SK-N-SH (cell line): ENCODE measurements at regions not wholly inside any gene's neighbourhood (a gene's known extent, or its start where the extent isn't known, plus 50 kb on each side); places are given as distances from the start of the nearest gene placed in this dataset.

Experiments
- CTCF ChIA-PET: fragments of 300-600, 350-600 bp; formaldehyde crosslinking; extraction: SDS; loops from one replicate; lab custom pipeline; 2021; lab: Yijun Ruan, JAX
- POLR2A ChIA-PET: fragments of 350-600 bp; sonication (Branson Sonifier 250); formaldehyde crosslinking; extraction: SDS; loops from one replicate; lab custom pipeline; 2020; ENCODE audit warnings: antibody characterized with exemption, inconsistent platforms; lab: Yijun Ruan, JAX
- DNase-seq: peaks from one replicate; pipeline ENCODE4 v3.0.0; 2012
- H2AFZ ChIP-seq: fragments of 200-600 bp; sonication (generic); 2 replicates; pipeline ENCODE4 v1.8.1; 2016; ENCODE audit warnings: antibody characterized with exemption, mild to moderate bottlenecking, low read depth
- H3F3A ChIP-seq: fragments of 200-600 bp; sonication (generic); replicated peaks from 2 replicates; pipeline ENCODE3; 2016; ENCODE audit warnings: antibody characterized with exemption, mild to moderate bottlenecking; ENCODE audit not compliant: insufficient read depth
- H3K27ac ChIP-seq, 2 experiments: fragments of 200-500 bp in 1 of 2; fragments of 200-600 bp in 1 of 2; sonication (Bioruptor generic) in 1 of 2; sonication (generic), shearing (Covaris generic) in 1 of 2; 2 replicates each; pipeline versions ENCODE4 v1.5.1 to v1.6.1; 2014 to 2016; ENCODE audit warnings: low read depth in 2 of 2, inconsistent platforms in 1 of 2, low read length in 1 of 2, mild to moderate bottlenecking in 1 of 2, mixed read lengths in 1 of 2
- H3K27me3 ChIP-seq: fragments of 200-600 bp; sonication (generic), shearing (Covaris generic); 2 replicates; pipeline ENCODE4 v1.6.1; 2016; ENCODE audit warnings: mixed run types; ENCODE audit not compliant: insufficient read depth
- H3K36me3 ChIP-seq, 2 experiments: fragments of 200-500 bp in 1 of 2; fragments of 200-600 bp in 1 of 2; sonication (Bioruptor generic) in 1 of 2; sonication (generic) in 1 of 2; replicated peaks in 1 of 2; 2 replicates each; pipeline versions ENCODE3 to v1.5.1; 2014 to 2016; ENCODE audit warnings: low read length in 1 of 2, mild to moderate bottlenecking in 1 of 2; ENCODE audit not compliant: insufficient read depth in 2 of 2, control insufficient read depth in 1 of 2
- H3K4me1 ChIP-seq, 2 experiments: fragments of 200-500 bp in 1 of 2; fragments of 200-600 bp in 1 of 2; sonication (Bioruptor generic) in 1 of 2; sonication (generic), shearing (Covaris generic) in 1 of 2; 2 replicates each; pipeline versions ENCODE4 v1.5.1 to v1.6.1; 2014 to 2016; ENCODE audit warnings: low read depth in 1 of 2, low read length in 1 of 2, mixed run types in 1 of 2; ENCODE audit not compliant: insufficient read depth in 2 of 2, control insufficient read depth in 1 of 2
- H3K4me2 ChIP-seq: fragments of 200-600 bp; sonication (generic), shearing (Covaris generic); 2 replicates; pipeline ENCODE4 v1.6.1; 2017; ENCODE audit warnings: mixed run types
- H3K4me3 ChIP-seq, 2 experiments: fragments of 200-500 bp in 1 of 2; fragments of 200-600 bp in 1 of 2; sonication (Bioruptor generic) in 1 of 2; sonication (generic), shearing (Covaris generic) in 1 of 2; 2 replicates each; pipeline versions ENCODE4 v1.5.1 to v1.8.1; 2014 to 2016; ENCODE audit warnings: low read depth in 2 of 2, inconsistent platforms in 1 of 2, low read length in 1 of 2, mild to moderate bottlenecking in 1 of 2, mixed read lengths in 1 of 2, moderate library complexity in 1 of 2
- H3K79me2 ChIP-seq: fragments of 200-600 bp; sonication (generic); 2 replicates; pipeline ENCODE4 v1.8.1; 2017; ENCODE audit warnings: mild to moderate bottlenecking; ENCODE audit not compliant: insufficient read depth
- H3K9ac ChIP-seq: fragments of 200-600 bp; sonication (generic); 2 replicates; pipeline ENCODE4 v1.6.1; 2017; ENCODE audit warnings: mixed run types
- H3K9me2 ChIP-seq: fragments of 200-600 bp; sonication (generic); 2 replicates; pipeline ENCODE4 v1.6.1; 2017; ENCODE audit warnings: mixed run types
- H3K9me3 ChIP-seq: fragments of 200-600 bp; sonication (generic); 2 replicates; pipeline ENCODE4 v1.6.1; 2017; ENCODE audit warnings: mixed run types, mild to moderate bottlenecking, moderate library complexity
- H4K20me1 ChIP-seq: fragments of 200-600 bp; sonication (generic); 2 replicates; pipeline ENCODE4 v1.6.1; 2017; ENCODE audit warnings: mild to moderate bottlenecking, mixed run types; ENCODE audit not compliant: insufficient read depth
- CHD2 ChIP-seq: fragments of 150-350 bp; IDR thresholded peaks from 2 replicates; pipeline ENCODE4 v1.6.1; 2018; ENCODE audit warnings: low read length; ENCODE audit not compliant: partially characterized antibody
- EP300 ChIP-seq, 2 experiments: IDR thresholded peaks; 2 replicates each; pipeline versions ENCODE4 v1.4.0 to v1.6.1; 2012; ENCODE audit warnings: borderline replicate concordance in 1 of 2, low read depth in 1 of 2, low read length in 1 of 2
- EZH2phosphoT487 ChIP-seq: fragments of 200-600 bp; sonication (generic); IDR thresholded peaks from 2 replicates; pipeline ENCODE4 v1.6.1; 2017; ENCODE audit warnings: low read depth, mixed run types, mild to moderate bottlenecking, antibody characterized with exemption, moderate library complexity, borderline replicate concordance
- FOSL2 ChIP-seq: IDR thresholded peaks from 2 replicates; pipeline ENCODE4 v1.4.0; 2012; ENCODE audit warnings: low read depth, mild to moderate bottlenecking, moderate library complexity, borderline replicate concordance
- FOXJ3 ChIP-seq: sonication (generic); formaldehyde crosslinking; IDR thresholded peaks from 2 replicates; pipeline ENCODE4 v1.5.1; 2020; ENCODE audit warnings: mild to moderate bottlenecking, missing genetic modification reagents
- FOXM1 ChIP-seq: IDR thresholded peaks from 2 replicates; pipeline ENCODE4 v1.4.0; 2012; ENCODE audit warnings: low read depth, mild to moderate bottlenecking
- GABPA ChIP-seq: IDR thresholded peaks from 2 replicates; pipeline ENCODE4 v1.4.0; 2012; ENCODE audit warnings: low read depth, mild to moderate bottlenecking
- GATA2 ChIP-seq: sonication (generic); formaldehyde crosslinking; IDR thresholded peaks from 2 replicates; pipeline ENCODE4 v1.5.0; 2020; ENCODE audit warnings: mild to moderate bottlenecking, missing genetic modification reagents
- JUND ChIP-seq: IDR thresholded peaks from 2 replicates; pipeline ENCODE4 v1.4.0; 2012
- MEF2A ChIP-seq: IDR thresholded peaks from 2 replicates; pipeline ENCODE4 v1.4.0; 2012; ENCODE audit warnings: low read depth, borderline replicate concordance
- NFIC ChIP-seq: IDR thresholded peaks from 2 replicates; pipeline ENCODE4 v1.4.0; 2012; ENCODE audit warnings: borderline replicate concordance
- NRF1 ChIP-seq: IDR thresholded peaks from 2 replicates; pipeline ENCODE4 v1.6.1; 2012; ENCODE audit warnings: low read depth, mild to moderate bottlenecking, low read length
- POLR2AphosphoS5 ChIP-seq: IDR thresholded peaks from 2 replicates; pipeline ENCODE4 v1.6.1; 2012; ENCODE audit warnings: low read depth, low read length
- RAD21 ChIP-seq: IDR thresholded peaks from 2 replicates; pipeline ENCODE4 v1.6.1; 2012; ENCODE audit warnings: mild to moderate bottlenecking, low read length
- RFX5 ChIP-seq: IDR thresholded peaks from 2 replicates; pipeline ENCODE4 v1.6.1; 2012; ENCODE audit warnings: mild to moderate bottlenecking, improper control_type of control experiment, low read length
- RXRA ChIP-seq: IDR thresholded peaks from 2 replicates; pipeline ENCODE4 v1.4.0; 2012; ENCODE audit warnings: low read depth, mild to moderate bottlenecking, borderline replicate concordance
- SIN3A ChIP-seq: IDR thresholded peaks from 2 replicates; pipeline ENCODE4 v1.6.1; 2012; ENCODE audit warnings: low read depth, mild to moderate bottlenecking, low read length, moderate library complexity, borderline replicate concordance
- TAF1 ChIP-seq: IDR thresholded peaks from 2 replicates; pipeline ENCODE4 v1.6.1; 2012; ENCODE audit warnings: low read depth, mild to moderate bottlenecking, low read length, moderate library complexity, borderline replicate concordance
- YY1 ChIP-seq: IDR thresholded peaks from 2 replicates; pipeline ENCODE4 v1.4.0; 2012; ENCODE audit warnings: low read depth, mild to moderate bottlenecking
- WGBS: methylation state at CpG from one replicate; pipeline ENCODE4 v1.1.6; 2017; ENCODE audit warnings: low lambda C conversion rate; 5-methylcytosine and 5-hydroxymethylcytosine counted together
- TF ChIP-seq, protein P1 (sequence below): IDR thresholded peaks from 2 replicates; pipeline ENCODE4 v1.4.0; 2012; ENCODE audit warnings: low read depth, borderline replicate concordance
- TF ChIP-seq, protein P2 (sequence below): IDR thresholded peaks from 2 replicates; pipeline ENCODE4 v1.4.0; 2012; ENCODE audit warnings: low read depth, borderline replicate concordance
- TF ChIP-seq, protein P3 (sequence below): IDR thresholded peaks from 2 replicates; pipeline ENCODE4; 2012

DNA sequence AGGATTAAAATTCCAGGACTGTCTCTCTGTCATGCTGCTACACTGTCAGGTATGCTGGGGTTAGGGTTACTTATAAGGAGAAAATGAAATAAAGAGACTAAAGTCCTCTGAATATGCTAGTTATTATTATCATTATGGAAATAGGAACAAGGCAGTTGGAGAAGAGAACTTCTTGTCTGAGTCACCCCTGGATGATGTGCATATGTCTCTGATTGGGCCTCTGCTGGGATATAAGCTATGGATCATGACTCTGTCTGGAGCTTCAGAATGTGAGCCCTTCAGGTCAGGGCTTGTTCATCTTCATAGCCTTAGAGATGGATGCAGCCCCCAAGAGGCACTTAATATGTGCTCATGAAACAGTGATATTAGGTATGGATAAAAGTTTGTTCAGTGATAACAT lies 569.6 kb downstream of the EPHB1 start:
- Histone ChIP-seq H3K79me2 (no peaks in the 10 kb centered on the region), H3K27ac (no peak overlapping the region), H3K4me3 (no peak overlapping the region), H3K36me3 (no peaks in the 10 kb centered on the region), H3K27me3 (no peaks in the 10 kb centered on the region), H3K9me2 (no peaks in the 10 kb centered on the region), H3F3A (no peaks in the 10 kb centered on the region), H3K9me3 (no peaks in the 10 kb centered on the region), H3K9ac (no peak overlapping the region), H3K4me2 (no peak overlapping the region), H3K4me1 (no peaks in the 10 kb centered on the region), H4K20me1 (no peaks in the 10 kb centered on the region), H2AFZ (no peak overlapping the region)
- ChIA-PET CTCF (no interaction called here), POLR2A (no interaction called here)
- DNase-seq = no peak
- TF ChIP-seq RAD21 (no peak), EZH2phosphoT487 (no peak)

DNA sequence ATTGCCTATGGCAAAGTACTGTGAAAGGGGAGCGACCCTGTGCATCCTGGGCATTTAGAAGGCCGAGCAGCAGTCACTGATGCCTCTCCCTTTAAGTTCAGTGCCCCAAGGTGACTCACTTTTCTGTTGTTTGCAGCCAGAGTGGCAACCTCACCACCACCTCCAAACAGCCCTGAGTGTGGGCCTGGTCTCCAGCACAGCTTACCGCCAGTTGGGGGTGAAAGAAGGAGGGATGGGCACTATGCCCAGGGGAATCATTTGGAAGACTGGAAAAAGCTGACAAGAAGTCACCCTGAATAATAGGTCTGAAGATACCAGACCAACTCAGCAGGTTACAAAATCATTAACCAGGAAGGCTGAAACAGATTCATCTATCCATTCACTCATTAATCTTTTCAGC lies 571.8 kb downstream of the EPHB1 start:
- H3K4me2 ChIP-seq = no peak overlapping the region
- H3K27me3 ChIP-seq = no peaks in the 10 kb centered on the region
- no peak overlapping the region for H3K4me3 ChIP-seq
- 21% methylated on average over 3 of the region's 3 CpGs for WGBS
- no peaks in the 10 kb centered on the region for H3F3A ChIP-seq
- H3K9ac ChIP-seq = no peak overlapping the region
- ChIA-PET POLR2A (no interaction called here), CTCF (interaction anchor here (1.0 kb wide), 1 partner anchor 11 kb away, joined by 3 read pairs; no protein-coding TSS in a partner anchor)
- no peak overlapping the region for H3K27ac ChIP-seq
- no peaks in the 10 kb centered on the region for H4K20me1 ChIP-seq
- H3K9me2 ChIP-seq = no peaks in the 10 kb centered on the region
- no peaks in the 10 kb centered on the region for H3K79me2 ChIP-seq
- no peak overlapping the region for H2AFZ ChIP-seq
- TF ChIP-seq POLR2AphosphoS5 = no peak
- TF ChIP-seq MEF2A = no peak
- TF ChIP-seq GATA2 (CRISPR knock-in tag) = no peak
- no peaks in the 10 kb centered on the region for H3K9me3 ChIP-seq
- no peaks in the 10 kb centered on the region for H3K36me3 ChIP-seq
- H3K4me1 ChIP-seq = no peaks in the 10 kb centered on the region
- no peak for DNase-seq

DNA sequence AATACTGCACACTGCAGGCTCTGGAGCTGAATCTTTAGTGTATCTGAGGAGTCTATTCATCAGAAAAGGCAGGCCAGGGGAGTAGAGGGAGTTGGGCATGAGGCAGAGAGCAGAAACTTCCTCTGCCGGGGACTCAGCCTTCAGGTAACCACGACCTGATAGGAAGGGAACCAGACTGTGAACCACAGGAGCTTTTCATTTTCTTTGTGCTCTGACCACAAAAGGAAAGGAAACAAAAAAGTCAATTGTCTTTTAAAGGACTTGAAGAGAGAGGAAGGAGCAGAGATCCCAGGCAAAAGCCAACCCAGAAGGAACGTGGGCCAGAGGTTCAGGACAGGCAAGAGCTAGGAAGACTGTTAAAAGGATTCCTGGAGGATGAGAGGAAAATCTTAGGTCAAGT lies 573.3 kb downstream of the EPHB1 start:
- no peak overlapping the region for H3K9ac ChIP-seq
- no peak overlapping the region for H3K27ac ChIP-seq
- no peaks in the 10 kb centered on the region for H3K27me3 ChIP-seq
- TF ChIP-seq MEF2A (no peak), TAF1 (no peak), CHD2 (no peak), RXRA (no peak), EP300 (IDR thresholded peaks at IDR 0.05; ENCODE audit: borderline replicate concordance in 1 of 2, low read depth in 1 of 2, low read length in 1 of 2) (no peak), RFX5 (no peak), GATA2 (CRISPR knock-in tag) (no peak), FOXM1 (no peak), YY1 (no peak), FOSL2 (no peak), GABPA (no peak), JUND (no peak), SIN3A (no peak), FOXJ3 (no peak), NRF1 (no peak), EZH2phosphoT487 (no peak), NFIC (no peak)
- TF ChIP-seq, protein P1, sequence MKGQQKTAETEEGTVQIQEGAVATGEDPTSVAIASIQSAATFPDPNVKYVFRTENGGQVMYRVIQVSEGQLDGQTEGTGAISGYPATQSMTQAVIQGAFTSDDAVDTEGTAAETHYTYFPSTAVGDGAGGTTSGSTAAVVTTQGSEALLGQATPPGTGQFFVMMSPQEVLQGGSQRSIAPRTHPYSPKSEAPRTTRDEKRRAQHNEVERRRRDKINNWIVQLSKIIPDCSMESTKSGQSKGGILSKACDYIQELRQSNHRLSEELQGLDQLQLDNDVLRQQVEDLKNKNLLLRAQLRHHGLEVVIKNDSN = no peak
- TF ChIP-seq, protein P2, sequence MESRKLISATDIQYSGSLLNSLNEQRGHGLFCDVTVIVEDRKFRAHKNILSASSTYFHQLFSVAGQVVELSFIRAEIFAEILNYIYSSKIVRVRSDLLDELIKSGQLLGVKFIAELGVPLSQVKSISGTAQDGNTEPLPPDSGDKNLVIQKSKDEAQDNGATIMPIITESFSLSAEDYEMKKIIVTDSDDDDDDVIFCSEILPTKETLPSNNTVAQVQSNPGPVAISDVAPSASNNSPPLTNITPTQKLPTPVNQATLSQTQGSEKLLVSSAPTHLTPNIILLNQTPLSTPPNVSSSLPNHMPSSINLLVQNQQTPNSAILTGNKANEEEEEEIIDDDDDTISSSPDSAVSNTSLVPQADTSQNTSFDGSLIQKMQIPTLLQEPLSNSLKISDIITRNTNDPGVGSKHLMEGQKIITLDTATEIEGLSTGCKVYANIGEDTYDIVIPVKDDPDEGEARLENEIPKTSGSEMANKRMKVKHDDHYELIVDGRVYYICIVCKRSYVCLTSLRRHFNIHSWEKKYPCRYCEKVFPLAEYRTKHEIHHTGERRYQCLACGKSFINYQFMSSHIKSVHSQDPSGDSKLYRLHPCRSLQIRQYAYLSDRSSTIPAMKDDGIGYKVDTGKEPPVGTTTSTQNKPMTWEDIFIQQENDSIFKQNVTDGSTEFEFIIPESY = no peak
- TF ChIP-seq, protein P3, sequence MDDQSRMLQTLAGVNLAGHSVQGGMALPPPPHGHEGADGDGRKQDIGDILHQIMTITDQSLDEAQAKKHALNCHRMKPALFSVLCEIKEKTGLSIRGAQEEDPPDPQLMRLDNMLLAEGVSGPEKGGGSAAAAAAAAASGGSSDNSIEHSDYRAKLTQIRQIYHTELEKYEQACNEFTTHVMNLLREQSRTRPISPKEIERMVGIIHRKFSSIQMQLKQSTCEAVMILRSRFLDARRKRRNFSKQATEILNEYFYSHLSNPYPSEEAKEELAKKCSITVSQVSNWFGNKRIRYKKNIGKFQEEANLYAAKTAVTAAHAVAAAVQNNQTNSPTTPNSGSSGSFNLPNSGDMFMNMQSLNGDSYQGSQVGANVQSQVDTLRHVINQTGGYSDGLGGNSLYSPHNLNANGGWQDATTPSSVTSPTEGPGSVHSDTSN = no peak
- WGBS = 12% methylated on average over 3 of the region's 3 CpGs
- no peaks in the 10 kb centered on the region for H4K20me1 ChIP-seq
- CTCF ChIA-PET = no interaction called here
- POLR2A ChIA-PET = no interaction called here
- no peak overlapping the region for H3K4me2 ChIP-seq
- no peak for DNase-seq
- H3K79me2 ChIP-seq = no peaks in the 10 kb centered on the region
- no peak overlapping the region for H3K4me3 ChIP-seq
- H3F3A ChIP-seq = no peaks in the 10 kb centered on the region
- no peaks in the 10 kb centered on the region for H3K9me3 ChIP-seq
- no peaks in the 10 kb centered on the region for H3K36me3 ChIP-seq
- no peaks in the 10 kb centered on the region for H3K4me1 ChIP-seq
- no peak overlapping the region for H2AFZ ChIP-seq
- no peaks in the 10 kb centered on the region for H3K9me2 ChIP-seq
